ENCODE measurements at regions not wholly inside any gene's neighbourhood (a gene's known extent, or its start where the extent isn't known, plus 50 kb on each side); places are given as distances from the start of the nearest gene placed in this dataset.

- DNase-seq (ENCODE audit: low spot score) = no peak
Measured at GRCh38 chr20:21981597-21982344, 276.3 kb downstream of the PAX1 start.

DNA sequence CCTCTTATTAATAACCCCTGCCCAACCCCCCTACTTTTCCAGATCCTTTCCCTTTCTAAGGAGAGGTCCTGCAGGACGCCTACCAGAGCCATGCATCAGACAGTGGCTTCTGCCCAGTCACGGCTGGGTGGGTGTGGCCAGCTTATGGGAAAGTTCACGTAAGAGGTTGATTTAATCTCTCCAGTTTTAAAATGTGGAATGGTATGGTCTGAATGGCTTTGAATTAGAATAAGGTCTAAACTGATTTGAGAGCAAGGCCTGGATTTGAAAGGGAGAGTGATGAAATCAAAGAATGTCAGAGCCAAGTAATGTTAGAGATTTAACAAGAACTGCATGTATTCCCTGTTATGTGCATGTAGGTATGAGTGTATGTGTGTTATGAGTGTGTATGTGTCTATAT is 275.7 kb downstream of the PAX1 start:
- DNase-seq (ENCODE audit: low spot score) = no peak

GRCh38 chr20:21971436-21971835 is 266.0 kb downstream of the PAX1 start:
- no peak for DNase-seq (ENCODE audit: low spot score)

GRCh38 chr20:21968486-21968885 is 263.0 kb downstream of the PAX1 start:
- no peak for DNase-seq (ENCODE audit: low spot score)

DNA sequence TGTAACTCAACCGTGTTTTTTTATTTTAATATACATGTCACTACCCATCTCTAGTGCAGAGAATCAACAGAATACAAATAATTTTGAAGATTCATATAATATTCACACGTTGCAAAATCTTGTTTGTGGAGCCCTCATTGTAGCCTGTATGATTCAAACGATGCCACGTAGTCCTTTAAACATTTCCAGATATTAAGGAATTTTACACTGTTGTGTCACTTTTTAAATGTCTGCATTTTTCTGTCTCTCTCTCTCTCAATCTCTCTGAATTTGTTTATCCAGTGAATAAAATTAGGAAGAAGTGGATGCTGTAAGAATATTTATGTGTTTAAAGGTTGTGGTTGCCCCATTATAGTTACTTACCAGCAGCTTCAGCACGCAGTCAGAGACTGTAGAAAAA is 262.0 kb downstream of the PAX1 start:
- DNase-seq (ENCODE audit: low spot score) = no peak

- DNase-seq (ENCODE audit: low spot score) = no peak
Measured at GRCh38 chr20:21956591-21956990, 251.1 kb downstream of the PAX1 start.

DNA sequence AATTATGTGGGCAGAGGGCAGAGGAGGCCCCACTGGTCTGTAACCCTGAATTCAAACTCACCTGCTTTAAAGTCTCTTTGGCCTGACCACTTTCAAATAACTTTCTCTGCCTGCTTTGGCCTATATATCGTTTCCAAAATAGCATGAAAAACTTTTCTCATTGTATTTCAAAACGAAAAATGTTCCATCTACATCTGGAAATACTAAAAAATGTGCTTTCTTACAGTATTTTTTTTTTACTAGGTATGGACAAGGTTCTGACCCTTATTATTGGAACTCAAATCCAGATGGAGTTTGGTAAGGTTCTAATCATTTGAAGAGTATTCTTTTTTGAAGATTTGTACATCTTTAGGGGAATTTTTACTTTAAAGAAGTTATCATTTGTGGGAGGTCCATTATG is 241.9 kb downstream of the PAX1 start:
- DNase-seq (ENCODE audit: low spot score) = no peak

DNA sequence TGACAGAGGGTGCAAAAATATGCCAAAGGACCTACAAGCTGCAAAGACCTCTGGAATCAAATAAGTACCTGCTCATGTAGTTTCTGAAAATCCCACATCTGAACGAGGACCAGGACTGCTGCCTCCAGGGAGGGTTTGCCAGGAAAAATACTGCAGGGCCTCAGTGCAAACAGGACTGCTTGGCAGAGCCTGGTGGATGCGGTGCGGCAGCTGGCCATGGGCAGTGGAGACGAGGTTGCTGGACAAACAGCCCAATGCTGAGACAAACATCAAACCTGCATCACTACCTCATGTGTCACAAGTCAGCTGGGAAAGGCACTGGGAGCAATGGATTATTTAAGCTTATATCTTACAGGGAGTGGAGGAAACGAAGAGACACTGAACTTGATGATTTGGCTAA is 238.8 kb downstream of the PAX1 start:
- no peak for DNase-seq (ENCODE audit: low spot score)

GRCh38 chr20:21941941-21942805 is 236.7 kb downstream of the PAX1 start:
- no peak for DNase-seq (ENCODE audit: low spot score)

DNA sequence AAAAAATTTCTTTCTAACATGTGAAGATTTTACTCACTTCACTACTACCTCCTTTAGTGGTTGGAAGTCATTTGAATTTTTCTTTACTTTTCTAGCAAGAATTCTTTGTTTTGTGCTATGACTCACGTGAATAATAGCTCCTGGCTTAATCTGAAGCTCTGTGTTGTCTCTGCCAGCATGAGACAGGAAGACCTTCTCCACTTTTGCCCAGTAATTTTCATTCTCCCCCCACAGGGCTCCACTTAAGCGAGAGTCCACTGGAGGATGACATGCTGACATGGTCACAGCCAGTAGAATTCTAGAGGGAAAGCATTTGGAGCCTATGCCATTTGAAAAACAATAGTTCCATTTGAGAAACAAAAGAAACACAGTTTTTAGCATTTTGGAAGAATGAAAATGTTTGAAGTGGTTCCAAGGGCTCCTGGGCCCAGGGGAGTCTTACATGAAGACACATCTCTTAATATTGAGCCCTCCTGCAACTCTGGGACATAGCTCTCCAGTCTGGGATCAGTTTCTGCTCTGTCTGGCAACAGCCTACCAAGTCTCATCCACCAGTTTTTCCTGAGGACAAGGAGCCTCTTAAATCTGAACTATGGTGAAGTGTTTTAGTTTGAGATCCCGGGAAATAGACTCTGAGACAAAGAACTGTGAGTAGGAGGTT is 231.4 kb downstream of the PAX1 start:
- DNase-seq (ENCODE audit: low spot score) = no peak

GRCh38 chr20:21936261-21936660 is 230.8 kb downstream of the PAX1 start:
- DNase-seq (ENCODE audit: low spot score) = no peak

GRCh38 chr20:21933526-21933925 is 228.1 kb downstream of the PAX1 start:
- DNase-seq (ENCODE audit: low spot score) = no peak

DNA sequence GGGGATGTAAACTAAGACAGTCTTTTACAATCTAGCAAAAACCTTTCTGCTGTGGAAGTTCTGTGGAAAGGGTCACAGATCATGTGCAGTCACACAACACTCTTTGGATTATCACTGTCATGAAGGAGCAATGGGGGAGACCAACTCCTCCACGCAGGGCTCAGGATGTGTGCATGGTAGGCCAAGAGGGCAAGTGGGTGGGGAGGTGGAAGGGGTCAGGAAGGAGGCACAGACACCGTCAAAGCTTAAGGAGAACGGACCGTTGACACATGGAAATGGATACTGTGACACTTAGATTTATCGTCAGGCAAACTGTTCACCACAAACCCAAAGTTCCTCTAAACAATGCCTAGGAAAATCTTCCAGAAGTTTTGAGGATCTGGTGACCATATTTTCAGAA is 215.8 kb downstream of the PAX1 start:
- DNase-seq (ENCODE audit: low spot score) = no peak

DNA sequence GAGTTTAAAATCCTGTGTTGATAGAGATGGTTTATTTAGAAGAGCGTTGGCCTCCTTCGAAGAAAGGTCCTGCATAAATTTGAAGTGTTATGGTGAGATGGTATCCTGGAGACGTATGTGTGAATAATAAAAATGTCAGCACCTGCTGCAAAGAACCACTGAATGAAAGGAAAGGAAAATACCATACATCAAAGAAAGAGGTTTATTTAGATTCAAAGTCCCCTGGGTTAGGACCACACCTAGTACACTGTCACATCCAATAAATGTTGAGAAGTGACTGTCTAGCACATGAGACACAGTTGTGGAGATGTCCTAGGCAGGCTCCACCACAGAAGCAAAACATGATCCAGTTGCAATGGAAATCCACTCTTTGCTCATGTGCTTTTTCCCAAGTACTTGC is 214.7 kb downstream of the PAX1 start:
- no peak for DNase-seq (ENCODE audit: low spot score)

DNA sequence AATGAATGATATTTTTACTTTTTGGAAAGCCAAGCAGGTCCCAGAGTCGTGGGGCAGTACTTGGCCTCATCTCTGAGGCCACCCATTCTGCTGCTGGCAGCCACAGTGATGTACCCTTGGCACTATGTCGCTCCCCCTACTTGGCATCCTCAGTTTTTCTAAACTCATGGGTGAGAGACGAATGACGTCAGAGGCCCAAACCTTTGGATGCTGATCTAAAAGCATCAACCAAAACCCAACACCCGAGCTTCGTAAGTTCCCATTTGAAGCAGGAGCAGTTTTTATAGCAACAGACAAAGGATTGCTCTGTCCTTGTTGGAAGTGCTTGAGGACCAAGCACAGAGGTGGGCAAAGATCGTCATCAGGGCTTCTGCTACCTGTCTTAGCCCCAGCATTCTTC is 212.9 kb downstream of the PAX1 start:
- no peak for DNase-seq (ENCODE audit: low spot score)

GRCh38 chr20:21902391-21902790 is 196.9 kb downstream of the PAX1 start:
- no peak for DNase-seq (ENCODE audit: low spot score)

GRCh38 chr20:21901470-21902275 is 196.2 kb downstream of the PAX1 start:
- DNase-seq (ENCODE audit: low spot score) = no peak

GRCh38 chr20:21900431-21900830 is 195.0 kb downstream of the PAX1 start:
- no peak for DNase-seq (ENCODE audit: low spot score)

GRCh38 chr20:21874921-21875320 is 169.5 kb downstream of the PAX1 start:
- DNase-seq (ENCODE audit: low spot score) = no peak

DNA sequence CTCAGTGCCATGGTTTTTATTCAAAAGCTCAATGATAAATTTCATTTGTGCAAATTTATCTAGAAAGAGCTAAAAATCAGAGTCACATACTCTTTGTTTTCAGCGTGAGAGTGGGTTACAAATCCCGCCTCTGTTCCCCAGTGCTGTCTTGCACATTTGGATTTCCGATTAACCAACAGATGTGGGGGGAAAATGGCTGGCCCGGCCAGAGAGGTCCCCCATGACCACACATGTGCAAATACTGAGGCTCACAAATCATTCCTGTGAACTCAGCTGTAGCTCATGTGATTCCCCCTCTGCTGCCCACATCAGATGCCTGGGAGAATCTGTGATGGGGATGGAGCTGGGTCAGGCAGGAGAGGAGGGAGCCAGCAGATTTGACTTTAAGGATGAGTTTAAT is 168.7 kb downstream of the PAX1 start:
- no peak for DNase-seq (ENCODE audit: low spot score)

- DNase-seq (ENCODE audit: low spot score) = no peak
Measured at GRCh38 chr20:21873291-21873690, 167.8 kb downstream of the PAX1 start.

DNA sequence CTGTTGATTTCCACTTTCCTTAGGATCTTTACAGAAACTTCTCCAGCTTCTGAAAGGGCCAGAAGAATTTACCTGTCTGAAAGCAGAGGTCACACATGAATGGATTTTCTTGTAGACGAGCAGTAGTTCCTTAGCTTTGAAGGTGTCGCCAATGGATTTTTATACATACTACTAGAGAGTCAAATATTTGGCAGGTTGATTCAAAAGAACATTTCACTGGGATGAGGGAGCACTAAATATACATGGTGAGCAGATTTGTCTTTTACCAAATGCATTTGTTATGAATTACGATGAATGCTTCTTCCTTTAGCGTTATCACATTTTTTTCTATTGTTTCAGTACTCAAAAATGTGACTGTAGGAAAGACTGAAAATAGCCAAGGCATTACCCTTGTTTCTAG is 162.3 kb downstream of the PAX1 start:
- DNase-seq (ENCODE audit: low spot score) = no peak

Measured in SK-N-DZ (cell line).